Gastrocnemius medialis (tissue), 4 donors: ENCODE measurements at regions not wholly inside any gene's neighbourhood (a gene's known extent, or its start where the extent isn't known, plus 50 kb on each side); places are given as distances from the start of the nearest gene placed in this dataset.

Source experiments
- POLR2A ChIP-seq, 2 donors: fragments of 450-650 bp; IDR thresholded peaks; one replicate each; pipeline ENCODE4 v1.6.1; 2017; ENCODE audit warnings: antibody characterized with exemption in 2 of 2, mild to moderate bottlenecking in 2 of 2, moderate library complexity in 2 of 2
- TF ChIP-seq, protein P1 (sequence below), 5 experiments: fragments of 450-650 bp in 3 of 5; fragments of 200-600 bp in 2 of 5; sonication (generic) in 2 of 5; IDR thresholded peaks in 4 of 5; conservative IDR thresholded peaks in 1 of 5; 1 replicate in 4 of 5; 2 replicates in 1 of 5; pipeline ENCODE4 v1.5.1; 2016 to 2019; ENCODE audit warnings: antibody characterized with exemption in 5 of 5, mild to moderate bottlenecking in 3 of 5, moderate library complexity in 3 of 5

DNA sequence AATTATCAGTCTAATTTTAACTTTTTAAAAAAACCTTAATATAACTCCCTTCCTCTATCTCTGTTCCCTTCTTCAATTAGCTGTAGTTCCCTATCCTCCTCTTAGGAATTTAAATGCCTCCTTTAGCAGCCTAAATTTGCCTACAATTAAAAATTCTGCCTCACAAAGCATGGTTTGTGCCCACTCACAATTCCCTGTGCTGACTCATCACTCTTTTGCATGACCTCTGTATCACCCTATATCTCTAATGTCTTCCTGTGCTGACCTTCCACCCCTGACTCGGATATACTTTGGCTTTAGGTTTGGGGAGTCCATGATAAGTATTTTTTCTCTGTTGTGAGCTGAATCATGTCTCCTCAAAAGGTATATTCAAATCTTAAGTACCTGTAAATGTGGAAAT lies 253.6 kb downstream of the RNF144B start:
- TF ChIP-seq, protein P1, sequence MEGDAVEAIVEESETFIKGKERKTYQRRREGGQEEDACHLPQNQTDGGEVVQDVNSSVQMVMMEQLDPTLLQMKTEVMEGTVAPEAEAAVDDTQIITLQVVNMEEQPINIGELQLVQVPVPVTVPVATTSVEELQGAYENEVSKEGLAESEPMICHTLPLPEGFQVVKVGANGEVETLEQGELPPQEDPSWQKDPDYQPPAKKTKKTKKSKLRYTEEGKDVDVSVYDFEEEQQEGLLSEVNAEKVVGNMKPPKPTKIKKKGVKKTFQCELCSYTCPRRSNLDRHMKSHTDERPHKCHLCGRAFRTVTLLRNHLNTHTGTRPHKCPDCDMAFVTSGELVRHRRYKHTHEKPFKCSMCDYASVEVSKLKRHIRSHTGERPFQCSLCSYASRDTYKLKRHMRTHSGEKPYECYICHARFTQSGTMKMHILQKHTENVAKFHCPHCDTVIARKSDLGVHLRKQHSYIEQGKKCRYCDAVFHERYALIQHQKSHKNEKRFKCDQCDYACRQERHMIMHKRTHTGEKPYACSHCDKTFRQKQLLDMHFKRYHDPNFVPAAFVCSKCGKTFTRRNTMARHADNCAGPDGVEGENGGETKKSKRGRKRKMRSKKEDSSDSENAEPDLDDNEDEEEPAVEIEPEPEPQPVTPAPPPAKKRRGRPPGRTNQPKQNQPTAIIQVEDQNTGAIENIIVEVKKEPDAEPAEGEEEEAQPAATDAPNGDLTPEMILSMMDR (IDR thresholded peaks at IDR 0.05 in 4 of 5, conservative IDR thresholded peaks at IDR 0.05 in 1 of 5): no peak
- no peak for TF ChIP-seq POLR2A (IDR thresholded peaks at IDR 0.05)
